Astrocyte of the hippocampus (primary cell): ENCODE measurements at regions not wholly inside any gene's neighbourhood (a gene's known extent, or its start where the extent isn't known, plus 50 kb on each side); places are given as distances from the start of the nearest gene placed in this dataset.
"Not testable (repeated sequence)": the region's sequence is repeated elsewhere in the genome, so short reads cannot be mapped to it uniquely, and the experiment has no call there.

Source experiments
- DNase-seq: peaks from one replicate; pipeline ENCODE4 v3.0.0; 2011; ENCODE audit warnings: low read depth, low spot score

- no peak for DNase-seq
Observed at GRCh38 chr17:36845916-36846315, 91.4 kb upstream of the LHX1 start.

GRCh38 chr17:36846410-36847292, 90.6 kb upstream of the LHX1 start:
- no peak for DNase-seq

GRCh38 chr17:36848008-36848902, 89.0 kb upstream of the LHX1 start:
- DNase-seq = no peak

- not testable (repeated sequence) for DNase-seq
Observed at GRCh38 chr17:36849020-36849419, 88.3 kb upstream of the LHX1 start.

GRCh38 chr17:36849871-36850348, 87.4 kb upstream of the LHX1 start:
- peak; percentile 60 for DNase-seq

GRCh38 chr17:36850790-36851189, 86.5 kb upstream of the LHX1 start:
- peak; percentile 50 for DNase-seq

GRCh38 chr17:36851250-36851649, 86.0 kb upstream of the LHX1 start:
- DNase-seq = no peak

- DNase-seq = not testable (repeated sequence)
Observed at GRCh38 chr17:36852478-36852877, 84.8 kb upstream of the LHX1 start.

GRCh38 chr17:36854982-36855381, 82.3 kb upstream of the LHX1 start:
- DNase-seq = no peak

GRCh38 chr17:36855459-36855858, 81.8 kb upstream of the LHX1 start:
- no peak for DNase-seq

GRCh38 chr17:36856222-36856621, 81.1 kb upstream of the LHX1 start:
- no peak for DNase-seq

GRCh38 chr17:36856903-36857381, 80.3 kb upstream of the LHX1 start:
- DNase-seq = no peak

- DNase-seq = no peak
Observed at GRCh38 chr17:36857698-36858097, 79.6 kb upstream of the LHX1 start.

- DNase-seq = peak; percentile 14
Observed at GRCh38 chr17:36858119-36859002, 78.9 kb upstream of the LHX1 start.

- DNase-seq = no peak
Observed at GRCh38 chr17:36859003-36859300, 78.3 kb upstream of the LHX1 start.

- DNase-seq = no peak
Observed at GRCh38 chr17:36859706-36860105, 77.6 kb upstream of the LHX1 start.

- DNase-seq = no peak
Observed at GRCh38 chr17:36861531-36861930, 75.7 kb upstream of the LHX1 start.

GRCh38 chr17:36862116-36862920, 75.0 kb upstream of the LHX1 start:
- DNase-seq = no peak

GRCh38 chr17:36863131-36863530, 74.1 kb upstream of the LHX1 start:
- DNase-seq = no peak
